GM12878 (cell line): ENCODE measurements at regions not wholly inside any gene's neighbourhood (a gene's known extent, or its start where the extent isn't known, plus 50 kb on each side); places are given as distances from the start of the nearest gene placed in this dataset.

Experiments used
- ATAC-seq: fragments of 200-7000 bp; cut with Tn5 transposase; 3 replicates; pipeline ENCODE4 v1.9.1; 2020; ENCODE audit warnings: mild to moderate bottlenecking, moderate library complexity
- BruUV-seq: library from RNA; stranded (reverse); fragments of 400-500 nt; replicated peaks from 2 replicates; lab custom pipeline; 2021; lab: Mats Ljungman, UMichigan
- CTCF ChIA-PET: fragments of 300-600 bp; sonication (Branson Sonifier 250); formaldehyde crosslinking; extraction: SDS; loops from one replicate; lab custom pipeline; 2021; ENCODE audit warnings: inconsistent platforms; lab: Yijun Ruan, JAX
- POLR2A ChIA-PET: fragments of 350-600 bp; formaldehyde crosslinking; extraction: SDS; loops from one replicate; lab custom pipeline; 2021; ENCODE audit warnings: inconsistent platforms; lab: Charles Lee
- RAD21 ChIA-PET: fragments of 300-600 bp; sonication (Branson Sonifier 250); formaldehyde crosslinking; loops from one replicate; lab custom pipeline; 2023; ENCODE audit warnings: antibody characterized with exemption; ENCODE audit not compliant: unreplicated experiment; lab: Charles Lee
- SMC1A ChIA-PET: fragments of 300-600 bp; sonication (Branson Sonifier 250); formaldehyde crosslinking; loops from one replicate; lab custom pipeline; 2023; ENCODE audit not compliant: unreplicated experiment, uncharacterized antibody; lab: Charles Lee
- DNase-seq: peaks from one replicate; pipeline ENCODE4 v3.0.0-alpha.2; 2011; ENCODE audit warnings: low read depth, low spot score
- FAIRE-seq: peaks from 3 replicates; lab custom pipeline; 2011; peaks lifted over from hg19 to GRCh38; lab: Jason Lieb, UNC
- H2AFZ ChIP-seq: 2 replicates; pipeline ENCODE4 v1.6.0; 2011; ENCODE audit warnings: low read depth, low read length, control low read depth; ENCODE audit not compliant: control insufficient read depth
- H3K27ac ChIP-seq: 2 replicates; pipeline ENCODE4 v1.5.1; 2011; ENCODE audit warnings: control low read depth; ENCODE audit not compliant: control insufficient read depth, insufficient read depth
- H3K27me3 ChIP-seq, 2 experiments: replicated peaks in 1 of 2; 2 replicates each; pipeline versions ENCODE4 v1.6.0 to v1.6.1; 2011; ENCODE audit warnings: low read length in 1 of 2; ENCODE audit not compliant: control insufficient read depth in 2 of 2, insufficient read depth in 2 of 2
- H3K36me3 ChIP-seq, 2 experiments: 2 replicates each; pipeline ENCODE4 v1.5.1; 2011; ENCODE audit warnings: low read length in 1 of 2; ENCODE audit not compliant: control insufficient read depth in 2 of 2, insufficient read depth in 2 of 2
- H3K4me1 ChIP-seq: 2 replicates; pipeline ENCODE4 v1.6.1; 2011; ENCODE audit warnings: mild to moderate bottlenecking, low read length, moderate library complexity, mixed read lengths; ENCODE audit not compliant: control insufficient read depth, insufficient read depth
- H3K4me2 ChIP-seq: 2 replicates; pipeline ENCODE4 v1.6.0; 2011; ENCODE audit warnings: control low read depth; ENCODE audit not compliant: control insufficient read depth, insufficient read depth
- H3K4me3 ChIP-seq: fragments of 200-600 bp; sonication (generic); 2 replicates; pipeline ENCODE4 v1.5.1; 2016
- H3K79me2 ChIP-seq: 2 replicates; pipeline ENCODE4 v1.6.0; 2011; ENCODE audit warnings: low read length; ENCODE audit not compliant: control insufficient read depth, insufficient read depth
- H3K9ac ChIP-seq: 2 replicates; pipeline ENCODE4 v1.8.0; 2011; ENCODE audit warnings: low read length, control low read depth, mixed read lengths; ENCODE audit not compliant: control insufficient read depth, insufficient read depth
- H3K9me3 ChIP-seq: replicated peaks from 3 replicates; pipeline ENCODE4 v1.5.1; 2011; ENCODE audit warnings: mild to moderate bottlenecking, low read length; ENCODE audit not compliant: control insufficient read depth, insufficient read depth
- H4K20me1 ChIP-seq: 2 replicates; pipeline ENCODE4 v1.6.0; 2011; ENCODE audit not compliant: control insufficient read depth, insufficient read depth
- BCL3 ChIP-seq: IDR thresholded peaks from 2 replicates; pipeline ENCODE4 v1.6.1; 2011; ENCODE audit warnings: borderline replicate concordance, low read depth, mild to moderate bottlenecking, moderate library complexity, low read length; ENCODE audit not compliant: insufficient read depth, poor library complexity, severe bottlenecking
- E2F4 ChIP-seq: IDR thresholded peaks from 2 replicates; pipeline ENCODE4 v1.6.1; 2012; ENCODE audit warnings: low read depth, low read length, improper control_type of control experiment
- GABPA ChIP-seq: IDR thresholded peaks from 2 replicates; pipeline ENCODE4 v1.6.1; 2014; ENCODE audit warnings: antibody characterized with exemption, low read depth, mild to moderate bottlenecking, inconsistent platforms
- IRF4 ChIP-seq: IDR thresholded peaks from 2 replicates; pipeline ENCODE4 v1.6.1; 2011; ENCODE audit warnings: low read depth, low read length
- JUND ChIP-seq: IDR thresholded peaks from 2 replicates; pipeline ENCODE4 v1.6.1; 2012; ENCODE audit warnings: low read depth, mild to moderate bottlenecking, low read length, improper control_type of control experiment, moderate library complexity
- LARP7 ChIP-seq: fragments of 450-650 bp; IDR thresholded peaks from 2 replicates; pipeline ENCODE4 v1.6.1; 2017; ENCODE audit warnings: mild to moderate bottlenecking
- NKRF ChIP-seq: fragments of 450-650 bp; conservative IDR thresholded peaks from 2 replicates; pipeline ENCODE4 v1.6.1; 2017; ENCODE audit warnings: mild to moderate bottlenecking, moderate library complexity
- NR2C1 ChIP-seq: fragments of 450-650 bp; IDR thresholded peaks from 2 replicates; pipeline ENCODE4 v1.6.1; 2017; ENCODE audit warnings: antibody characterized with exemption, mild to moderate bottlenecking, moderate library complexity
- RFX5 ChIP-seq: IDR thresholded peaks from 2 replicates; pipeline ENCODE4 v1.6.1; 2011; ENCODE audit warnings: low read depth, low read length, improper control_type of control experiment
- SUPT20H ChIP-seq: IDR thresholded peaks from 2 replicates; pipeline ENCODE4 v1.6.1; 2011; ENCODE audit warnings: low read depth, mild to moderate bottlenecking, low read length, moderate library complexity, borderline replicate concordance; ENCODE audit not compliant: control insufficient read depth
- TARDBP ChIP-seq: IDR thresholded peaks from 2 replicates; pipeline ENCODE4 v1.6.1; 2016; ENCODE audit warnings: borderline replicate concordance
- ZNF217 ChIP-seq: fragments of 450-650 bp; IDR thresholded peaks from 2 replicates; pipeline ENCODE4 v1.6.1; 2017; ENCODE audit warnings: antibody characterized with exemption, mild to moderate bottlenecking
- ZZZ3 ChIP-seq: IDR thresholded peaks from 2 replicates; pipeline ENCODE4 v1.6.1; 2011; ENCODE audit warnings: low read depth; ENCODE audit not compliant: control insufficient read depth, insufficient read length
- WGBS: methylation state at CpG from one replicate; pipeline ENCODE4 v1.1.6; 2016; ENCODE audit warnings: low lambda C conversion rate; ENCODE audit not compliant: insufficient replicate concordance, insufficient coverage; ENCODE audit errors: missing lambda C conversion rate; 5-methylcytosine and 5-hydroxymethylcytosine counted together
- in situ Hi-C: fragments of 300-500 bp; cut with MboI; formaldehyde crosslinking; loops from 9 replicates; pipeline ENCODE4 v1.14.3; 2018; ENCODE audit warnings: mixed read lengths
- intact Hi-C: fragments of 100-400 bp; cut with micrococcal nuclease; formaldehyde crosslinking; loops from one replicate; pipeline ENCODE4 v1.14.2; 2022; ENCODE audit not compliant: unreplicated experiment

- no peak for TF ChIP-seq NKRF
- TF ChIP-seq IRF4, result no peak
- no peak for TF ChIP-seq ZZZ3
- TF ChIP-seq GABPA, result no peak
- TF ChIP-seq LARP7, result no peak
- TF ChIP-seq TARDBP, result no peak
- no peak for TF ChIP-seq NR2C1
- no peak for TF ChIP-seq RFX5
- no peak for TF ChIP-seq SUPT20H
- no peak for TF ChIP-seq ZNF217
- no peak for TF ChIP-seq JUND
- TF ChIP-seq BCL3, result no peak
- no peak for TF ChIP-seq E2F4
- no peaks in the 10 kb centered on the region for H3K36me3 ChIP-seq
- FAIRE-seq, result no peak
- ChIA-PET POLR2A (no interaction called here), SMC1A (no interaction called here), CTCF (interaction anchor here (4.7 kb wide), 1 partner anchor 15 kb away, joined by 23 read pairs; no protein-coding TSS in a partner anchor), RAD21 (interaction anchor here (1.7 kb wide), 1 partner anchor 13 kb away, joined by 6 read pairs; no protein-coding TSS in a partner anchor)
- ATAC-seq, result no peak
- BruUV-seq, result no TSS peak
- intact Hi-C loops, result no loop called here
- no peaks in the 10 kb centered on the region for H4K20me1 ChIP-seq
- no peaks in the 10 kb centered on the region for H3K79me2 ChIP-seq
- no peaks in the 10 kb centered on the region for H3K9me3 ChIP-seq
- no peaks in the 10 kb centered on the region for H3K4me1 ChIP-seq
- no peak overlapping the region for H3K4me2 ChIP-seq
- H3K4me3 ChIP-seq, result no peak overlapping the region
- H3K27ac ChIP-seq, result no peak overlapping the region
- H2AFZ ChIP-seq, result no peak overlapping the region
- DNase-seq, result no peak
- no peaks in the 10 kb centered on the region for H3K27me3 ChIP-seq
- no peak overlapping the region for H3K9ac ChIP-seq
- 66% methylated on average over 3 of the region's 3 CpGs for WGBS
- in situ Hi-C loops, result no loop called here
These were observed 319.6 kb downstream of the BTG1 start for GRCh38 chr12:91825999-91826398.
